H1 (cell line): ENCODE measurements at regions not wholly inside any gene's neighbourhood (a gene's known extent, or its start where the extent isn't known, plus 50 kb on each side); places are given as distances from the start of the nearest gene placed in this dataset.

Experiments
- CBX5 ChIP-seq: fragments of 300-800, 300-1000 bp; sonication (generic); IDR thresholded peaks from 2 replicates; pipeline ENCODE4 v1.7.1; 2016; ENCODE audit warnings: antibody characterized with exemption, low read length, low read depth
- CHD7 ChIP-seq: fragments of 300-600 bp; sonication (generic); IDR thresholded peaks from 2 replicates; pipeline ENCODE4 v1.7.1; 2012; ENCODE audit warnings: low read length, moderate library complexity, mild to moderate bottlenecking, inconsistent platforms; ENCODE audit not compliant: insufficient replicate concordance
- MAX ChIP-seq: IDR thresholded peaks from 2 replicates; pipeline ENCODE4 v1.6.1; 2012; ENCODE audit warnings: inconsistent platforms

- TF ChIP-seq CHD7 (no peak), CBX5 (no peak), MAX (no peak)
- TF ChIP-seq, all 59 proteins: peak for 0
Observed at GRCh38 chr12:34343345-34343744, 321.0 kb downstream of the ALG10 start (continued).
